HG03457 (cell line): ENCODE measurements at regions not wholly inside any gene's neighbourhood (a gene's known extent, or its start where the extent isn't known, plus 50 kb on each side); places are given as distances from the start of the nearest gene placed in this dataset.
"Not testable (repeated sequence)": the region's sequence is repeated elsewhere in the genome, so short reads cannot be mapped to it uniquely, and the experiment has no call there.

Experiments
- ATAC-seq: cut with Tn5 transposase; IDR thresholded peaks from one replicate; pipeline ENCODE4 v1.9.1; 2021; ENCODE audit warnings: moderate number of reproducible peaks; ENCODE audit not compliant: unreplicated experiment

DNA sequence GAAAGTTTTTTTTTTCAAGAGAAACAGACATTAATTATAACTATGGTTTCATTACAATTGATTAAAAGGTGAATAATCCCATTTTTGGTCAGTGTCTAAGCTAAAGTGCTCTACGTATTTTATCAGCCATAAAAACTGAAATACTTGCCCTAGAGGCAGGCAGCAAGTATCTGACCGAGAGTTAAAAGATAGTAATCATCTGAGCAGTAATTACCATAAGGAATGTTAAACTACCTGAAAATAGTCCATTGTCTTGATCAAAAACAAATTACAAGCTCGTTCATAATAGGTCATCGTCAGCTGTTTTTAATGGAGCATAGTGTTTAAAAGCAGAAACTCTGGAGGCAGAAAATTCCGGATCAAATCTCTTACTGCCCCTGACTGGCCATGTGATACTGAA lies 105.7 kb upstream of the ZEB2 start:
- ATAC-seq = no peak

DNA sequence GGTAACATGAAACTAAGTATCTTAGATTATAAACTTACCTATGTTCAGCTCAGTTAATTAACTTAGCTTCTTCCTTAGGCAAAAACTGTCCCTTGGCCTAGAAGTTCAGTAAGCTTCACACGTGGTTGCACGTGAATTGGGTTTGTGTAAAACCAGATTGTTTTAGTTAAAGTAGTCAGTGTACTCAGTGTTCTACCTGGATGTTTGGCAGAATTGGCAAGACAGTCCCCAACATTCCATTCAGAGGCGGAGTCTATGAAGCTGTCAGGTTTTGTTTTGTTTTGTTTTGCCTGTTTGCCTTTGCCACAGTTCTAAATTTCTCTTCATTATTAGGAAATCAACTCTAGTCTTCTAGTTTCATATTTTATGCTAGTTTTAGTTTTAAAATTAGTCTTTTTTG lies 105.3 kb upstream of the ZEB2 start:
- ATAC-seq = no peak

DNA sequence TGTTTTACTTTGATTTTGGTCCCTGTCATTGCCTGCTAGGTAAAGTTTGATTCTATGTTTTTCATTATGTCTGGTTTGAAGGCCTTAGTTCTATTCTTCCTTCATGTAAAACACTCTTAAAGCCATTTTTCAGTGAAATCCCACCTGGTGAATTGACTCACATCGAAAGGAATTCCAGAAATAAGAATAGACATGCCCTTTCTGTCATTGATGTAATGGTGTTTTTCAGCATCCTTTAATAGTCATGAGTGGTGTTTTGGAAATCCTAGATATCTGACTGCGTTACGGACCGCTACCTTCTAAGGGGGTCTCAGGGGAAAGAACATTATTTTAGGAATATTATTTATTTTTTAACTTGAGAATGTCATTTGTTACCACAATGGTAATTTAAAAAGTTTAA lies 104.5 kb upstream of the ZEB2 start:
- ATAC-seq = no peak

DNA sequence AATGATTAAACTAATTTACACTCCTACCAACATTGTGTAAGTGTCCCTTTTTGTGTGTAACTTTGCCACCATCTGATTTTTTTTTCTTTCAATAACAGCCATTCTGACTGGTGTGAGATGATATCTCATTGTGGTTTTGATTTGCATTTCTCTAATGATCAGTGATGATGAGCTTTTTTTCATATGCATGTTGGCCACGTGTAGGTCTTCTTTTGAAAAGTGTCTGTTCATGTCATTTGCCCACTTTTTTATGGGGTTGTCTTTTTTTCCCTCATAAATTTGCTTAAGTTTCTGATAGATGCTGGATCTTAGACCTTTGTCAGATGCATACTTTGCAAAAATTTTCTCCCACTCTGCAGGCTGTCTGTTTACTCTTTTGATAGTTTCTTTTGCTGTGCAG lies 102.5 kb upstream of the ZEB2 start:
- ATAC-seq = not testable (repeated sequence)

DNA sequence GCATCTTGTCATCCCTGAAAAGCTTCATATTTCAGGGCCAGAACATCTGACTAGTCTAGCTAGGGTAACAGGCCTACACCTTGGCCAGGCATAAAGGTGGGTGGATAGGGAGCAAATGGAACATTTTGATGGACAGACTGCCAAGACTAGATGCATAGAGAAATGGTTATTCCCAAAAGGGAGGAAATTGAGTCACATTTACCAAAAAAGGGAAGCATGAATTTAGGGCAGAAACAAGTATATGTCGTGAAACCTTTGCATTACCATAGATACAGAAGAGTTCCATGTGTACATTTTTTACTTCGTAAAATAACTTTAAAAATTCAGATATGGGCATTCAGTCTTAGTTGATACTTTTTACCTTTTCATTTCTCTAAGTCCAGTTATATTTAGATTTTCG lies 101.3 kb upstream of the ZEB2 start:
- ATAC-seq = no peak

DNA sequence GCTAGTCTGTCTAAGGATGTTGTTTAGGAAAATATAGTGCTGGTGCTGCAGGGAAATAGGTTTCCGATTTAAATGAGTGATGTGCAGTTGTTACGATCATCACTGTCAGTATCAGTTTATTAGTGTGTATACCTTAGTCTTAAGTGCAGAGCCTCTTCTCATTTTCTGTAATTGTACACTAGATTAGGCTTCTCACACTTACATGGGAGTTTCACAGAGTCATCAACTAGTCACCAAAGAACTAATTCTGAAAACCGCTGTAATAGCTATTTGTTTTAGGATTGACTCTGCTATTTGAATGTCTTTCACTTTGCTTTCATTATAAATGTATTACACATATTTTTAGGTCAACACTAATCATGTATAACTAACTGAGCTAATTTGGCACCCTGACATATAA lies 99.8 kb upstream of the ZEB2 start:
- no peak for ATAC-seq

DNA sequence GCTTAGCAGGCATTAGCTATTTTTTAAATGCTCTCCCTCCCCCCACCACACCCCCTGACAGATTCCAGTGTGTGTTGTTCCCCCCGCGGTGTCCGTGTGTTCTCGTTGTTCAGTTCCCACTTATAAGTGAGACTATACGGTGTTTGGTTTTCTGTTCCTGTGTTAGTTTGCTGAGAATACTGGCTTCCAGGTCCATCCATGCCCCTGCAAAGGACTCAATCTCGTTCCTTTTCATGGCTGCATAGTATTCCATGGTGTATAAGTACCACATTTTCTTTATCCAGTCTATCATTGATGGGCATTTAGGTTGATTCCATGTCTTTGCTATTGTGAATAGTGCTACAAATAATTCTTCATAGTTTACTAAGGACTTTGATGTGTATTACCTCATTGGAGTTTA lies 97.3 kb upstream of the ZEB2 start:
- not testable (repeated sequence) for ATAC-seq

DNA sequence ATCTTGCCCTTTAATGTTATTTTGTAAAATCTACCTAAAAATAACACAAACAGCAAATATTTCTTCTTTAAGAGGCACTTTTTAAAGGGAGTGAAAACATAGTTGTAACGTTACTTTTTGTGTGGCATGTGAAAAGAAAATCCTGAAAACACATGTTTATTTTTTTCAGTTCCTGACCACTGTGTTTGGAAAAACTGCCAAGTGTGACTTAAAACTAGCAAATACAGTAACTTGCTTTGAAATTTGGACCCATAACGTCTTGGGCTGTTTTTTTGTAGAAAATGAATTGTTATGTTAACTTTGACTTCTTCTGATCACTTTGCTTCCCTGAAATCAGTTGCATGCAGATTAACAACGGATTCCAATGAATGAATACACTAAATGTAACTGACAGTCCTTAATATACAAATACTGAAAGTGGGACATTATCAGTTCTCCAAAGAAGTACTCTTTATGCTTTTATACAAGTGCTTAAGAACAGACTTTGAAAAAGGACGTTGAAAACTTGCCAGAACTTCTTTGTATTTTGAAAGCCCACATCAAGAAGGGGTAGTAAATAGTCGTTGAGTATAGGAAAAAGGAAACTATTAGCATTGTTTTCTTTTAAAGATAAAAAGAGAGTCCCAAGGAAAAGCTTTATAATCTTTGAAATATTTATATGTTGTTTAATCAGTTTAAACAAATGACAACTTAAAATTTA lies 96.1 kb upstream of the ZEB2 start:
- ATAC-seq = no peak

DNA sequence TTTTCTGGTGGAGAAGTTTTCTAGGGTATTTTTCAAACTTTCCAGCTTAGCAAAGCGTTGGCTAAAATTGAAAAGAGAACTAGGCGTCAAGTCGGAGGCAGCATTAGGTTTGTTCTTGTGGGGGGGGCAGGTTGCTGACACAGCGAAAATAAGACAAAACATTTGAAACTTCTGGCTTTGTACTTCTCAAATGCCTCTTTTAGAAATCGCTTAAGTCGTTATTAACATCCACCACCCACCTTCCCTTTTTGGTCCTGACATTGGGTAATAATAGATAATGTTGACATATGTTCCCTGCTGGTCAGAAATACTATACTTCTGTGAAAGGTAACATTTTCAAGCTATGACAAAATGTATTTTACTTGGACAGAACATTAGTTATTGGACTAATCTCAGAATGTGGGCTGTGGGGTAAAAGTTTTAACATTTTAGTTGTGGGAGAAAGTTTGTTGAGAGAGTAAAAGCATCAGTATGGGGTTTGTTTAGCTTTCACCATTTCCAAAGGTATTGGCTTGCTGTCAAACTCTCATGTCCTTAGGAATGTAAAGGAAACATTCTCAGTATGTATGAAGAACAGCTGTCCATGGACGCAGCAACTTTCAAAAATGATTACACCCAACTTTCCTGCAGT lies 88.1 kb upstream of the ZEB2 start:
- ATAC-seq = no peak

DNA sequence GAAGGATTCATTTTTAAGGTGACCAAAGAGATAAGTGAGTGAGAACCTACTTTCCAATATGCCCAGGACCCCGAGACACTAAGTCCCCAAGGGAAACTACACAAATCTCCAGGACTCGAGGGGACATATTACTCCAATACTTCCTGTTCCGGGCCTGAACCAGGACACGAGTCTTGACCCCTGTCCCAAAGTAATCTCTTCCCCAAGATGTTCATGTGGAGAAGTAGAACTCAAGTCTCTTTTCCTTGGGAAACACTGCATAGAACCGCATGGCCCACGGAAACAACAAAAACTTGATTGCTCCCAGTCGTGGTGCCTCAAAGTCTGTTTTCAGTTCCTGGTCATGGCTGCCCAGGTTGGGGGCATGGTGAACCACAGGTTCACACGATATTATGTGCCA lies 87.2 kb upstream of the ZEB2 start:
- no peak for ATAC-seq

DNA sequence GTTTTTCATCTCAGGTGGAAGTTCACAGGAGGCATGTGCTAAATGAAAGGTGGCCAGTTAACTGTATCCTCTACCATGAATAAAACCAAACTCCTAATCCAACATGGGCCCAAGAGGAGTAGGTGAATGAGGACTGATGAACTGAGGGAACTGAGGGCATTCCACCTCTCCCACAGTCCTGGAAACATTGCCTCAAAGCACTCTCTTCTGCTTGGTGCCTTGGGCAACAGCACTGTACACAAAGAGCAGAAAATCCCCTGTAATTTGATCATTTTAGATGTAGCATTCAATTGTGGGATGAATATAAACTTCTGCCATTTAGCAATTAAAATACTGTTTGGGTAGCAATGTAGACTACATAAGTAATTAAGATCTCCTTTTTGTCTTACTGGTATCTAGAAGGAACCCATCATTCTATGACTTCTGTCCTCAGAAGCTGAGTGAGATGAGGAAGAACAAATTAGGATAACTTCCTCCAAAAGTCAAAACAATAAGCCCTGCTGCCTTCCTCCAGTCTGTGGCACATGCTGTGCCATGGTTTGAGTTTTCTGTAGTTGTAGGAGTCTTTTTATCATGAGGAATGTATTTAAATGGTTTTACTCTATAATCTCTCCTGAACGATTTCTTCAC lies 86.7 kb upstream of the ZEB2 start:
- ATAC-seq = no peak

DNA sequence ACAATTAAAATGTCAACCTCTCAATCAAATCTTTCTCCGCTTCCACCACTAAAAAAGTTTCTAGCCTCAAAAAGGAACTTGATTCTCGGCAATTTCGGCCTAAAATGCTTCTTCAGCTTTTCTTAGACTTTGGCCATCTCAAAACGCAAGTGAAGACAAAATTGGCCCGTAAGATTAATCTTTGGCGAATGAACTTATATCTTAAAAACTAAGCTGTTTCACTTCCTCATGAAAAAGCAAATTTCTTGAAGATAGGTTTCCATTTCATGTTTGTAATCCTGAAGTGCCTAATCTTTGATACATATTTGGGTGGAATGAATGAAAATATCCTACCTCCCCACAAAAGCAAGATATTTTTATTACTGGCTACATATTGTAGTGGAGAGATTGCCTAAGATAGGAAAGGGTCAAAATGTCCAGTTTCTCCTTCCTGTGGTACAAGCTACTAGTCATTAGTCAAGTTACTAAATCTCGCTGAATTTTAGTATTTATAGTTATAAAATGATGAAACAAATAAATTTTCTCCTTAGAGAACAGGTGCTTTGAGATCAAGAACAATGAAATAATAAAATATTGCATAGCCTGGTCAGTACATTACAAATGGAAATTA lies 85.4 kb upstream of the ZEB2 start:
- no peak for ATAC-seq

DNA sequence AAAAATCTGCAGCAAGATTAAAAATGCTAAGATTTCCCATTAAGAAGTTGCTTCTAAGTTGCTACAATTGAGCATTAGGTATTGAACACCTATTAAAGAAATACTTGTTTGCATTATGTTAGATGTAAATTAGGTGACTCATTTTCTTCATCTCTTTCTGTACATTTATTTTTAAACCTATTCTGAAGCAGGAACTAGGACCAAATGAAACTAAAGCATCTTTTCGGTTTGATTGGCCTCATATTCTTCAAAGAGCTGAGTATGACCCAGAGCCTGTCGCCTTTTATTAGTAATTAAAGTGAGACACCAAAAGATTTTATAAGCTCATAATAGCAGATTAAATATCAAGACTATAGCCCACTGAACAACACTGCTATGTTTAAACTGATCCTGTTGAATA lies 83.4 kb upstream of the ZEB2 start:
- ATAC-seq = no peak

DNA sequence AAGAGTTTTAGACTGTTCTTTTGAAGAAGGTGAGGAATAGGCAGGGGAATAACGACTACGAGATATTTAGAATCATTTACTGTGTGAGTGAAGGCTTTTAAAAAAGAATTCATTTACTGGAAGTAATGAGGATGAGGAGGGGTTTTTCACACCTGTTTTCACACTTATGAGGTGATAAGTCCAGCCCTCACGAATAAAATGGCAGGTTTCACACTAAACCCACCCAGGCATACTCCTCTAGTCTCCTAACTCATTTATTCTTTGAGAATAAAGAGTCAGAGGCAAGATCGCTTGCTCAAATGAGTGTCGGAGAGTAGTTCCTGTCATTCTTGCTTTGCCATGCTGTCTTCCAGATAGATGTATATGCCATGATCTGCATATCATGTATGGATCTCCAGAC lies 79.0 kb upstream of the ZEB2 start:
- no peak for ATAC-seq

DNA sequence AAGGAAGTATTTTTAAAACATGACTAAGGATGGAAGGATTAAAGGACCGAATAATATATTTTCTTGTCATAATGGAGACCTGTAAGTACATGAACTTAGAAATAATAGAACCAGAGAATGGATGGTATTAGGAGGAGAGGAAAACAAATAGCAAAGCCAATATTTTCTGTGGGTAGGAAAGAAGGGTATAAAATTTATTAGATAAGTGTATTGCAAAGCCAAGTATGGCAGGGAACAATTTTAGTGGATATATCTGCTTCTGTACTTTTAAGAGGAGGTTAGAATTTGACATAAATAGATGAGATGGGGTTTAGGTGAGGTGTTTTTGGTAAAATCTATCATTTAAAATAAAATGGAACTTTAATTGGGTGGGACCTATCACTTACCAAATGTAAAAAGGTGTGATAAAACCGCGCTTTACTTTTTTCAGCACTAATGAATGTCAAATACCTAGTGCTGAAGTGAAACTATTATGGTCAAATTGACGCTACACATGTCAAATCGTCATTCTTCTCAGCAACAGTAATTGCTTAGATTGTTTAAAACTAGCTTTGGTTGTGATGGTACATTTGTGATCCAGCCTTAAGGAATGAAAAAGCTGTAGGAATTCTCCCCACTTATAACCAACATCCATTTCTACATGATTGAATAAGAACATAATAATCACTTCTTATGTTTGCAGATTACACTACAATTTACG lies 78.1 kb upstream of the ZEB2 start:
- ATAC-seq = no peak

DNA sequence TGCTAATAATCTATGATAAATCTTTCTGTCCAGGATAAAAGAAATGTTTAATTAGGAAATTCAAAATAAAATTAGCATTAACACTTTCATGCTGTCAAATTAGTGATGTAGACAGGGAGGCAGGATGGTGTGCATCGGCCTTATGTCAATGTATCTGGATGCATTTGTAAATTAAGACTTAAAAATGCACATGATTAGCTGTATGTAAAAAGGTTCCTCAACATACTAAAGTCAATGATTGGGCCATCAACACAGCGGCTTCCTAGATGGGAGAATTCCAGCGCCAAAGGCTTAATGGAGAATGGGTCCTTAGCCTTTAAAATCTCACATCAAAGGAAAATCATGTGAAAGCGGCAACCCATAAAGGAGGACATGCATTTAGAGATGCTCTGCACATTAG lies 77.5 kb upstream of the ZEB2 start:
- no peak for ATAC-seq

DNA sequence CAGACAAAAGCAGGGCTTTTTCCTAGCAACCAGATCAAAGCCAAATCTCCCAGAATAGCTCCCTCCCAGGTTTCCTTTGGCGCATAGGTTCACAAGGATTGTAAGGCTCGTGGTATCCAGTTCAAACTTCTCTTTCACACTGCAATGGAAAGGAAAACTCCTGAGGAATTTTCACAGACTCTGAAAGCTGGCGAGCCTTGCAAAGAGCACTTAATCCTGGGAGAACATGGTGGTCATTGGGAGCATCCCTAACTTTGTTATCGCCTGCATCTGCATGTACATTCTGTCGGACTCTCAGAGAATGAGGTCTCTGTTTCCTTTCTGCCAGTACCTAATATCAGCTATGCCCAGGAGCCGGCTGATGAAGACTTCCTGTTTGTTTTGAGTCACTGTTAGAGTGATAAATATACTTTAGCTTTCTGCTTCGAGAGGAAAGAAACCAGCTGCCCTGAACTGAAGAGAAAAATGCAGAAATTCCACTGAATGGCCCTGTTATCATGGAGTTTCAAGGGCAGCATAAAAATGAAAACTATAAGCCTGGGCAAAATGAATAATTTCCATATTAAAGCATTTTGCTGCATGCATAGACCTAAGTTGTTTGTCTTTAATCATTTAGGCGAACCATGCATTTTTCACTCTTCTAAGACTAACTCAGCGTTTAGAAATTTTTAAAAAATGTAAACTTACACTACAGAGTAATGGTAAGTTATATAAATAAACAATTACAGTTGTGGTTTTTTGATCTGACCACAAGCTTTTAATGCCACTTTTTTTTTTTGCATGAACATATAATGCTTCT lies 76.4 kb upstream of the ZEB2 start:
- ATAC-seq = peak; percentile 67

DNA sequence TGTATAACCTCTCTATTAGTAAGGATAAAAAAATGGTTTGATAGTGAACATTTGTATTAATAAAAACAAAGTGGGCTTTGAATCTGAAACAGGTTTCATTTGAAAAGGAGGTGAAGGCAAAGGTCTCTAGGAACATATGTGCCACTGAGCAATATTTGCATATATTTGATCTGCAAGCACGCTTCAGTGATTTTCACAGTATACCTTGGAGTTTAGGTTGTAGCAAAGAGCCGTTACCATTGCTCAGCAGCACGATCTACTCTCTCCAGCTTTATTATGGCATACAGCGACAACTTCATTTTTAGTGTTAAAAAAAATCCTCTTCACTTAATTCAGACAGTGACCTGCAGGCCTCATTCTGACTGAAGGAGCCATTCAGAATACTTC lies 75.8 kb upstream of the ZEB2 start:
- ATAC-seq = no peak

DNA sequence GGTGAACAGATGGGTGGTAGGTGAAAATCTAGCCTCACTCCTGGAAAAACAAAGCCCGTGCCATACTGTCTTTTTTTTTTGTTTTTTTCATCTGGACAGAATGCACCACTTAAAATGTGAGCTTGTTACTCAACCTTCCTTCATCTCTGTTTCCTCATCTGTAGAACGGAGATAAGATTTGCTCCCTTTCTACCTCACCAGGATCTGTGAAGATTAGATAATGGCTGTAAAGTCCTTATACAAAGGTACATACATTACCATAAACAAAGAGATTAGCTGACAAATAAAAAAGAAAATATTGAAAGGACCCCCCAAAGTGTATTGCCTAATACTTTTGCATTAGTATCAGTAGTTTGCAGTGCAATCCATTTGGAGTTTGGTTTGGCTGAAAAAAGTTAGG lies 75.4 kb upstream of the ZEB2 start:
- no peak for ATAC-seq

DNA sequence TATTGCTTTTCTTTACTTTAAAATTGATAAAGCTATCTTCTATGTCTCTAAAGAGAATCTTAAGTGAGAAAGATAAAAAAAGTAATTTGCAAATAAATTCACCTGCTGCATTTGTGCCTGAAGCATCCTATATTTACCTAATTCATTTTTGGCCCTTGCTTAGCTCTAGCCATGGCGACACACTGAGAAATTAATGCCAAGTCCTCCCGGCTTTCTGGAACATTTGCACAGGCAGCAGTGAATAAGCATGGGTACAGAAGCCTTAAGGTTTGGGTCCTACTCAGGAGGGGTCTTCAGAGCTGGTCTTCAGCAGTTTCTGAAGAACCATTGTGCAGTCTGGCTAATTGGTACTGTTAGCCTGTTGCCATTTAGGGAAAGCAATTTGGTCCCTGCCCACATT lies 73.9 kb upstream of the ZEB2 start:
- no peak for ATAC-seq
